Neutrophil (primary cell): ENCODE measurements at regions not wholly inside any gene's neighbourhood (a gene's known extent, or its start where the extent isn't known, plus 50 kb on each side); places are given as distances from the start of the nearest gene placed in this dataset.
A peak's percentile ranks its signal among the peaks of the same experiment; 100 is the strongest.
"Not testable (repeated sequence)": the region's sequence is repeated elsewhere in the genome, so short reads cannot be mapped to it uniquely, and the experiment has no call there.

ENCODE experiments used
- H3K27ac ChIP-seq: fragments of 200-600 bp; sonication (generic); 2 replicates; pipeline ENCODE4 v1.5.1; 2016; ENCODE audit warnings: mild to moderate bottlenecking, moderate library complexity
- H3K27me3 ChIP-seq: fragments of 200-600 bp; sonication (generic); 2 replicates; pipeline ENCODE4 v1.6.0; 2016; ENCODE audit warnings: mild to moderate bottlenecking
- H3K36me3 ChIP-seq: fragments of 200-600 bp; sonication (generic); 2 replicates; pipeline ENCODE4 v1.5.1; 2017
- H3K4me1 ChIP-seq, 2 experiments: fragments of 200-600 bp in 1 of 2; sonication (generic) in 1 of 2; 1 replicate in 1 of 2; 2 replicates in 1 of 2; pipeline versions ENCODE4 v1.5.1 to v1.6.1; 2013 to 2016; ENCODE audit warnings: low read depth in 1 of 2, low read length in 1 of 2, mild to moderate bottlenecking in 1 of 2, moderate library complexity in 1 of 2; ENCODE audit not compliant: control insufficient read depth in 1 of 2, insufficient read depth in 1 of 2
- H3K4me3 ChIP-seq, 2 experiments: fragments of 200-600 bp in 1 of 2; sonication (generic) in 1 of 2; 1 replicate in 1 of 2; 2 replicates in 1 of 2; pipeline ENCODE4 v1.5.1; 2013 to 2016; ENCODE audit warnings: low read depth in 1 of 2, low read length in 1 of 2, mild to moderate bottlenecking in 1 of 2, moderate library complexity in 1 of 2
- H3K9me3 ChIP-seq: fragments of 200-600 bp; sonication (generic); 2 replicates; pipeline ENCODE4 v1.5.1; 2016
- CTCF ChIP-seq: fragments of 200-600 bp; sonication (generic); IDR thresholded peaks from 2 replicates; pipeline ENCODE4 v1.5.1; 2016; ENCODE audit warnings: antibody characterized with exemption

GRCh38 chr7:106448992-106449859 lies 164.4 kb upstream of the NAMPT start:
- H3K27me3 ChIP-seq, result no peaks in the 10 kb centered on the region
- H3K9me3 ChIP-seq, result no peaks in the 10 kb centered on the region
- H3K4me3 ChIP-seq, result peak overlapping the region; percentile 16 to 22
- H3K4me1 ChIP-seq, result peaks cover 23 to 28% of the 10 kb centered on the region in 2 experiments
- peak overlapping the region; percentile 88 for H3K27ac ChIP-seq
- no peaks in the 10 kb centered on the region for H3K36me3 ChIP-seq
- TF ChIP-seq CTCF, result no peak

DNA sequence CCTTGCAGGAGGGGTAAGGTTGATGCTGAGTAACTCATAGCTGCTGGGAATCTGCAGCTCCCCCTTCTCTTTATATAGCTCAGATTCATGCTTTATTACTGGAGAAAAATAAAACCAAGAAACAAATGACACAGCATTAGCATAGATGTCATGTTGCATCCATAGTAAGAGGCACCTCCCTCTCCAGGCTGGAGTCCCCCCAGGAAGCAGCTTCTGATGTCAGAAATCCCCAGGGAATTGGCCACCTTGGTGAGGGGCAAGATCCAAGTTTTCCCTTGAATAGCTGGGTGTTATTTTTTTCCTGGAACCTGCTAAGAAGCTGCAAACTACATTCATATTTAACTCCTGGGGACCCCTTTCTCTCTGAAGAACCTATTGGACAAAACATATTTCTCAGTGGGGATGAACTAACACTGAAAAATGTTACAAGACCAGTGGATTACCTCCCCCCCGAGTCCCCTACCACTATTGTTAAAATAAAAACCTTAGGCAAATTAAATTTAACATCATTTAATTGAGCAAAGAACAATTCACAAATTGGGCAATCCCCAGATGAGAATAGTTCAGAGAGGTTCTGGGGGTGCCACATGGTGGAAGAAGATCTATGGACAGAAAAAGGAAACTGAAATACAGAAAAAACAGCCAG lies 163.7 kb upstream of the NAMPT start:
- H3K27me3 ChIP-seq, result no peaks in the 10 kb centered on the region
- peak overlapping the region in 1 of 2 experiments; percentile 22 for H3K4me3 ChIP-seq
- no peak for TF ChIP-seq CTCF
- peak overlapping the region; percentile 88 for H3K27ac ChIP-seq
- no peaks in the 10 kb centered on the region for H3K9me3 ChIP-seq
- no peaks in the 10 kb centered on the region for H3K36me3 ChIP-seq
- peaks cover 23 to 28% of the 10 kb centered on the region in 2 experiments for H3K4me1 ChIP-seq

- Histone ChIP-seq H3K4me1 (peaks cover 23 to 28% of the 10 kb centered on the region in 2 experiments), H3K27me3 (no peaks in the 10 kb centered on the region), H3K9me3 (no peaks in the 10 kb centered on the region), H3K36me3 (no peaks in the 10 kb centered on the region), H3K27ac (peak overlapping the region; percentile 18), H3K4me3 (no peak overlapping the region)
- TF ChIP-seq CTCF, result no peak
Observed at GRCh38 chr7:106447318-106447847, 162.6 kb upstream of the NAMPT start.

GRCh38 chr7:106445366-106445765 lies 160.6 kb upstream of the NAMPT start:
- not testable (repeated sequence) for H3K9me3 ChIP-seq
- H3K4me1 ChIP-seq, result peaks cover 21 to 23% of the 10 kb centered on the region in 2 experiments

GRCh38 chr7:106444068-106444655 lies 159.4 kb upstream of the NAMPT start:
- Histone ChIP-seq H3K9me3 (no peaks in the 10 kb centered on the region), H3K4me1 (peaks cover 9 to 11% of the 10 kb centered on the region in 2 experiments), H3K27ac (no peak overlapping the region), H3K27me3 (no peaks in the 10 kb centered on the region), H3K4me3 (no peak overlapping the region), H3K36me3 (no peaks in the 10 kb centered on the region)
- no peak for TF ChIP-seq CTCF

More at GRCh38 chr7:106445366-106445765, 160.6 kb upstream of the NAMPT start:
- not testable (repeated sequence) for H3K36me3 ChIP-seq, H3K27ac ChIP-seq, H3K27me3 ChIP-seq, H3K4me3 ChIP-seq
